ENCODE measurements at regions not wholly inside any gene's neighbourhood (a gene's known extent, or its start where the extent isn't known, plus 50 kb on each side); places are given as distances from the start of the nearest gene placed in this dataset.

GRCh38 chr2:7800031-7800430 lies 881.8 kb upstream of the ID2 start:
- no peak for DNase-seq (ENCODE audit: low read depth in 3 of 3)

- DNase-seq (ENCODE audit: low read depth in 3 of 3): no peak
These were observed 880.6 kb upstream of the ID2 start for GRCh38 chr2:7801212-7801611.

GRCh38 chr2:7803515-7803914 lies 878.3 kb upstream of the ID2 start:
- DNase-seq (ENCODE audit: low read depth in 3 of 3): no peak

GRCh38 chr2:7809640-7810039 lies 872.2 kb upstream of the ID2 start:
- no peak for DNase-seq (ENCODE audit: low read depth in 3 of 3)

- no peak for DNase-seq (ENCODE audit: low read depth in 3 of 3)
These were observed 870.8 kb upstream of the ID2 start for GRCh38 chr2:7811073-7811472.

- DNase-seq (ENCODE audit: low read depth in 3 of 3): no peak
These were observed 869.4 kb upstream of the ID2 start for GRCh38 chr2:7812231-7812995.

- no peak for DNase-seq (ENCODE audit: low read depth in 3 of 3)
These were observed 868.1 kb upstream of the ID2 start for GRCh38 chr2:7813541-7814292.

- no peak for DNase-seq (ENCODE audit: low read depth in 3 of 3)
These were observed 866.1 kb upstream of the ID2 start for GRCh38 chr2:7815726-7816125.

- no peak for DNase-seq (ENCODE audit: low read depth in 3 of 3)
These were observed 865.6 kb upstream of the ID2 start for GRCh38 chr2:7816233-7816632.

GRCh38 chr2:7816944-7817343 lies 864.9 kb upstream of the ID2 start:
- no peak for DNase-seq (ENCODE audit: low read depth in 3 of 3)

GRCh38 chr2:7819316-7819715 lies 862.5 kb upstream of the ID2 start:
- DNase-seq (ENCODE audit: low read depth in 3 of 3): no peak

- DNase-seq (ENCODE audit: low read depth in 3 of 3): no peak
These were observed 862.0 kb upstream of the ID2 start for GRCh38 chr2:7819850-7820249.

- DNase-seq (ENCODE audit: low read depth in 3 of 3): no peak
These were observed 857.6 kb upstream of the ID2 start for GRCh38 chr2:7824211-7824610.

GRCh38 chr2:7825591-7826312 lies 856.1 kb upstream of the ID2 start:
- DNase-seq (ENCODE audit: low read depth in 3 of 3): peak; percentile 29 to 59 (median 31)

- DNase-seq (ENCODE audit: low read depth in 3 of 3): no peak
These were observed 855.2 kb upstream of the ID2 start for GRCh38 chr2:7826656-7827055.

- no peak for DNase-seq (ENCODE audit: low read depth in 3 of 3)
These were observed 852.6 kb upstream of the ID2 start for GRCh38 chr2:7829241-7829640.

- DNase-seq (ENCODE audit: low read depth in 3 of 3): no peak
These were observed 851.2 kb upstream of the ID2 start for GRCh38 chr2:7830616-7831015.

- no peak for DNase-seq (ENCODE audit: low read depth in 3 of 3)
These were observed 846.7 kb upstream of the ID2 start for GRCh38 chr2:7835151-7835550.

- DNase-seq (ENCODE audit: low read depth in 3 of 3): no peak
These were observed 845.9 kb upstream of the ID2 start for GRCh38 chr2:7835693-7836680.

- no peak for DNase-seq (ENCODE audit: low read depth in 3 of 3)
These were observed 844.6 kb upstream of the ID2 start for GRCh38 chr2:7837237-7837760.

GRCh38 chr2:7838669-7839068 lies 843.2 kb upstream of the ID2 start:
- no peak for DNase-seq (ENCODE audit: low read depth in 3 of 3)
